Panc1 (cell line): ENCODE measurements at regions not wholly inside any gene's neighbourhood (a gene's known extent, or its start where the extent isn't known, plus 50 kb on each side); places are given as distances from the start of the nearest gene placed in this dataset.

Source experiments
- SIN3A ChIP-seq: IDR thresholded peaks from 2 replicates; pipeline ENCODE4 v1.6.1; 2012; ENCODE audit warnings: low read depth, mild to moderate bottlenecking, low read length, moderate library complexity, borderline replicate concordance; ENCODE audit not compliant: insufficient read depth
- TF ChIP-seq, protein P1 (sequence below): fragments of 450-650 bp; IDR thresholded peaks from 2 replicates; pipeline ENCODE4 v1.5.1; 2017; ENCODE audit warnings: mild to moderate bottlenecking

- TF ChIP-seq, protein P1, sequence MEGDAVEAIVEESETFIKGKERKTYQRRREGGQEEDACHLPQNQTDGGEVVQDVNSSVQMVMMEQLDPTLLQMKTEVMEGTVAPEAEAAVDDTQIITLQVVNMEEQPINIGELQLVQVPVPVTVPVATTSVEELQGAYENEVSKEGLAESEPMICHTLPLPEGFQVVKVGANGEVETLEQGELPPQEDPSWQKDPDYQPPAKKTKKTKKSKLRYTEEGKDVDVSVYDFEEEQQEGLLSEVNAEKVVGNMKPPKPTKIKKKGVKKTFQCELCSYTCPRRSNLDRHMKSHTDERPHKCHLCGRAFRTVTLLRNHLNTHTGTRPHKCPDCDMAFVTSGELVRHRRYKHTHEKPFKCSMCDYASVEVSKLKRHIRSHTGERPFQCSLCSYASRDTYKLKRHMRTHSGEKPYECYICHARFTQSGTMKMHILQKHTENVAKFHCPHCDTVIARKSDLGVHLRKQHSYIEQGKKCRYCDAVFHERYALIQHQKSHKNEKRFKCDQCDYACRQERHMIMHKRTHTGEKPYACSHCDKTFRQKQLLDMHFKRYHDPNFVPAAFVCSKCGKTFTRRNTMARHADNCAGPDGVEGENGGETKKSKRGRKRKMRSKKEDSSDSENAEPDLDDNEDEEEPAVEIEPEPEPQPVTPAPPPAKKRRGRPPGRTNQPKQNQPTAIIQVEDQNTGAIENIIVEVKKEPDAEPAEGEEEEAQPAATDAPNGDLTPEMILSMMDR = no peak
- no peak for TF ChIP-seq SIN3A
These were observed 152.3 kb downstream of the AASDH start for GRCh38 chr4:56235011-56235410.
